ENCODE measurements at regions not wholly inside any gene's neighbourhood (a gene's known extent, or its start where the extent isn't known, plus 50 kb on each side); places are given as distances from the start of the nearest gene placed in this dataset.

- TF ChIP-seq MAX (IDR thresholded peaks at IDR 0.05; ENCODE audit: low read depth, low read length) (no peak), CTCF (IDR thresholded peaks at IDR 0.05; ENCODE audit: low read depth, low read length) (no peak)
Measured at GRCh38 chr2:173663353-173663752, 301.8 kb downstream of the SP3 start.

All from NB4 (cell line).